Mesenchymal stem cell (in vitro differentiated cells and primary cell): ENCODE measurements at regions not wholly inside any gene's neighbourhood (a gene's known extent, or its start where the extent isn't known, plus 50 kb on each side); places are given as distances from the start of the nearest gene placed in this dataset.
A peak's percentile ranks its signal among the peaks of the same experiment; 100 is the strongest.

Experiments
- DNase-seq: peaks from one replicate; pipeline ENCODE4 v3.0.0-alpha.2; 2013
- H2AFZ ChIP-seq: one replicate; pipeline ENCODE4 v1.6.1; 2013; ENCODE audit warnings: low read depth, mild to moderate bottlenecking, control low read depth, inconsistent platforms, low read length, moderate library complexity
- H2AK5ac ChIP-seq: 2 replicates; pipeline ENCODE4 v1.6.1; 2013; ENCODE audit warnings: low read length, moderate library complexity, mild to moderate bottlenecking, inconsistent platforms; ENCODE audit not compliant: severe bottlenecking
- H2BK120ac ChIP-seq: one replicate; pipeline ENCODE4 v1.6.1; 2013; ENCODE audit warnings: low read depth, mild to moderate bottlenecking, inconsistent platforms, low read length, moderate library complexity
- H2BK12ac ChIP-seq, 2 experiments: one replicate each; pipeline ENCODE4 v1.6.1; 2013; ENCODE audit warnings: inconsistent platforms in 2 of 2, low read length in 2 of 2, mild to moderate bottlenecking in 2 of 2, moderate library complexity in 2 of 2, control low read depth in 1 of 2
- H2BK15ac ChIP-seq: one replicate; pipeline ENCODE4 v1.6.1; 2013; ENCODE audit warnings: mild to moderate bottlenecking, low read depth, inconsistent platforms; ENCODE audit not compliant: poor library complexity, severe bottlenecking
- H2BK5ac ChIP-seq: 2 replicates; pipeline ENCODE4 v1.6.1; 2013; ENCODE audit warnings: low read depth, mild to moderate bottlenecking, low read length, control low read depth, inconsistent platforms; ENCODE audit not compliant: poor library complexity, severe bottlenecking
- H3K14ac ChIP-seq, 2 experiments: one replicate each; pipeline ENCODE4 v1.6.1; 2013; ENCODE audit warnings: inconsistent platforms in 2 of 2, low read length in 2 of 2, control low read depth in 1 of 2, mild to moderate bottlenecking in 1 of 2, moderate library complexity in 1 of 2
- H3K18ac ChIP-seq, 2 experiments: one replicate each; pipeline ENCODE4 v1.6.1; 2013; ENCODE audit warnings: inconsistent platforms in 2 of 2, low read length in 2 of 2, control low read depth in 1 of 2, low read depth in 1 of 2, mild to moderate bottlenecking in 1 of 2
- H3K23ac ChIP-seq, 2 experiments: one replicate each; pipeline ENCODE4 v1.6.1; 2013; ENCODE audit warnings: inconsistent platforms in 2 of 2, low read length in 2 of 2, mild to moderate bottlenecking in 2 of 2, moderate library complexity in 2 of 2, control low read depth in 1 of 2
- H3K27ac ChIP-seq: 2 replicates; pipeline ENCODE4 v1.5.1; 2013; ENCODE audit warnings: mild to moderate bottlenecking, moderate library complexity, low read length, control low read depth, inconsistent platforms; ENCODE audit not compliant: poor library complexity, severe bottlenecking
- H3K27me3 ChIP-seq, 2 experiments: 2 replicates each; pipeline versions ENCODE4 v1.6.1 to v1.7.0; 2013; ENCODE audit warnings: low read length in 2 of 2, mild to moderate bottlenecking in 2 of 2, moderate library complexity in 2 of 2, control low read depth in 1 of 2, inconsistent platforms in 1 of 2; ENCODE audit not compliant: control insufficient read depth in 1 of 2, insufficient read depth in 1 of 2
- H3K36me3 ChIP-seq, 2 experiments: 2 replicates each; pipeline versions ENCODE4 v1.6.1 to v1.7.0; 2013; ENCODE audit warnings: low read length in 2 of 2, control low read depth in 1 of 2, inconsistent platforms in 1 of 2, low read depth in 1 of 2, mild to moderate bottlenecking in 1 of 2; ENCODE audit not compliant: insufficient read depth in 2 of 2, control insufficient read depth in 1 of 2
- H3K4ac ChIP-seq, 2 experiments: one replicate each; pipeline ENCODE4 v1.6.1; 2013; ENCODE audit warnings: inconsistent platforms in 2 of 2, low read length in 2 of 2, mild to moderate bottlenecking in 2 of 2, moderate library complexity in 2 of 2, control low read depth in 1 of 2, low read depth in 1 of 2
- H3K4me1 ChIP-seq: 2 replicates; pipeline ENCODE4 v1.6.1; 2013; ENCODE audit warnings: low read depth, low read length, control low read depth; ENCODE audit not compliant: control insufficient read depth, insufficient read depth
- H3K4me2 ChIP-seq: 2 replicates; pipeline ENCODE4 v1.6.1; 2013; ENCODE audit warnings: low read length, mild to moderate bottlenecking, inconsistent platforms; ENCODE audit not compliant: poor library complexity, severe bottlenecking
- H3K4me3 ChIP-seq, 2 experiments: 2 replicates each; pipeline versions ENCODE4 v1.5.1 to v1.7.0; 2013; ENCODE audit warnings: low read length in 2 of 2, mild to moderate bottlenecking in 2 of 2, control low read depth in 1 of 2, low read depth in 1 of 2; ENCODE audit not compliant: insufficient read depth in 1 of 2
- H3K79me1 ChIP-seq: replicated peaks from 2 replicates; pipeline ENCODE4 v1.6.1; 2013; ENCODE audit warnings: mild to moderate bottlenecking, control low read depth, low read length, inconsistent platforms; ENCODE audit not compliant: poor library complexity, severe bottlenecking
- H3K9ac ChIP-seq: 2 replicates; pipeline ENCODE4 v1.7.0; 2013; ENCODE audit warnings: mild to moderate bottlenecking, low read length, moderate library complexity
- H3K9me3 ChIP-seq: 2 replicates; pipeline ENCODE4 v1.7.0; 2013; ENCODE audit warnings: mild to moderate bottlenecking, low read length; ENCODE audit not compliant: control insufficient read depth
- H4K8ac ChIP-seq: one replicate; pipeline ENCODE4 v1.6.1; 2013; ENCODE audit warnings: inconsistent platforms, mild to moderate bottlenecking, low read length, moderate library complexity
- H4K91ac ChIP-seq: one replicate; pipeline ENCODE4 v1.6.1; 2013; ENCODE audit warnings: mild to moderate bottlenecking, low read length, inconsistent platforms
- WGBS: methylation state at CpG from one replicate; pipeline ENCODE4 v1.1.7; 2013; ENCODE audit warnings: mixed read lengths; 5-methylcytosine and 5-hydroxymethylcytosine counted together

GRCh38 chr2:152227969-152228592 lies 52.5 kb upstream of the STAM2 start:
- H3K18ac ChIP-seq: peak overlapping the region in 1 of 2 experiments; percentile 23
- WGBS: 56% methylated on average over 2 of the region's 3 CpGs
- H2BK15ac ChIP-seq: no peak overlapping the region
- H3K14ac ChIP-seq: no peak overlapping the region
- no peak overlapping the region for H2BK5ac ChIP-seq
- H3K23ac ChIP-seq: no peak overlapping the region
- H2AFZ ChIP-seq: no peak overlapping the region
- no peak overlapping the region for H2BK120ac ChIP-seq
- H3K79me1 ChIP-seq: no peaks in the 10 kb centered on the region
- H4K91ac ChIP-seq: no peak overlapping the region
- H3K9me3 ChIP-seq: no peaks in the 10 kb centered on the region
- H4K8ac ChIP-seq: no peak overlapping the region
- no peak overlapping the region for H3K4me2 ChIP-seq
- H3K27ac ChIP-seq: no peak overlapping the region
- H3K9ac ChIP-seq: peak overlapping the region; percentile 67
- H3K4me1 ChIP-seq: no peaks in the 10 kb centered on the region
- peak; percentile 25 for DNase-seq
- H3K4me3 ChIP-seq: no peak overlapping the region
- no peaks in the 10 kb centered on the region for H3K36me3 ChIP-seq
- H2AK5ac ChIP-seq: no peak overlapping the region
- no peaks in the 10 kb centered on the region for H3K27me3 ChIP-seq
- H2BK12ac ChIP-seq: peak overlapping the region in 1 of 2 experiments; percentile 2
- peak overlapping the region in 1 of 2 experiments; percentile 41 for H3K4ac ChIP-seq

- no peaks in the 10 kb centered on the region for H3K27me3 ChIP-seq
Measured at GRCh38 chr2:152231446-152231845, 55.9 kb upstream of the STAM2 start.

DNA sequence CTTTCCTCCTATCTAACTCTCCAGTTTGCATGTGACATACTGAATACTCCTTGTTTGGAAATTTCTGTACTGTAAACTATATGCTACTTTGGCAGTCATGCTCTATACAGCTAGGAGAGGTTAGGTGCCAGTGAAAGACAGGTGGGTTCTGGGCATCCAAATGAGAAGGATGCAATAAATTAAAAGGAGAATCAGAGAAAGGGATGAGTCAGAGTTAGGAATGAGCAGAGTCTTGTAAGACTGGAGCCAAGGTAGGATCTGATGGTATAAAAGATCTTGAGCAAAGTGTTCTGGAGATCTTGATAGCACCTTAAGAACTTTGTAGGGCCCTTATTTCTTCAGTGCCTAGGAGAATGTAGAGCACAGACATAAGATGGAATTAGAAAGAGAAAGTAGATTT lies 58.7 kb upstream of the STAM2 start:
- Histone ChIP-seq H2BK15ac (no peak overlapping the region), H3K23ac (no peak overlapping the region), H3K4me3 (no peak overlapping the region), H3K4ac (no peak overlapping the region), H2BK5ac (no peak overlapping the region), H3K14ac (no peak overlapping the region), H3K27ac (no peak overlapping the region), H3K9ac (no peak overlapping the region), H2AFZ (no peak overlapping the region), H3K18ac (no peak overlapping the region), H2BK12ac (no peak overlapping the region), H4K8ac (no peak overlapping the region), H3K79me1 (no peaks in the 10 kb centered on the region), H3K4me1 (no peaks in the 10 kb centered on the region), H3K36me3 (no peaks in the 10 kb centered on the region), H3K27me3 (no peaks in the 10 kb centered on the region), H3K9me3 (no peaks in the 10 kb centered on the region), H2BK120ac (no peak overlapping the region), H4K91ac (no peak overlapping the region), H3K4me2 (no peak overlapping the region), H2AK5ac (no peak overlapping the region)
- no peak for DNase-seq

More at GRCh38 chr2:152231446-152231845, 55.9 kb upstream of the STAM2 start:
- H4K8ac ChIP-seq: no peak overlapping the region
- no peak overlapping the region for H3K4me2 ChIP-seq
- no peak overlapping the region for H3K4ac ChIP-seq
- H2BK15ac ChIP-seq: no peak overlapping the region
- no peak overlapping the region for H4K91ac ChIP-seq
- no peak overlapping the region for H3K23ac ChIP-seq
- H3K14ac ChIP-seq: no peak overlapping the region
- H2AFZ ChIP-seq: no peak overlapping the region
- no peaks in the 10 kb centered on the region for H3K4me1 ChIP-seq
- H2AK5ac ChIP-seq: no peak overlapping the region
- H3K9ac ChIP-seq: no peak overlapping the region
- H3K4me3 ChIP-seq: no peak overlapping the region
- no peak for DNase-seq
- no peaks in the 10 kb centered on the region for H3K9me3 ChIP-seq
- H3K79me1 ChIP-seq: no peaks in the 10 kb centered on the region
- no peak overlapping the region for H2BK5ac ChIP-seq
- H3K18ac ChIP-seq: no peak overlapping the region
- H3K36me3 ChIP-seq: no peaks in the 10 kb centered on the region
- no peak overlapping the region for H2BK12ac ChIP-seq
- H3K27ac ChIP-seq: no peak overlapping the region
- H2BK120ac ChIP-seq: no peak overlapping the region

DNA sequence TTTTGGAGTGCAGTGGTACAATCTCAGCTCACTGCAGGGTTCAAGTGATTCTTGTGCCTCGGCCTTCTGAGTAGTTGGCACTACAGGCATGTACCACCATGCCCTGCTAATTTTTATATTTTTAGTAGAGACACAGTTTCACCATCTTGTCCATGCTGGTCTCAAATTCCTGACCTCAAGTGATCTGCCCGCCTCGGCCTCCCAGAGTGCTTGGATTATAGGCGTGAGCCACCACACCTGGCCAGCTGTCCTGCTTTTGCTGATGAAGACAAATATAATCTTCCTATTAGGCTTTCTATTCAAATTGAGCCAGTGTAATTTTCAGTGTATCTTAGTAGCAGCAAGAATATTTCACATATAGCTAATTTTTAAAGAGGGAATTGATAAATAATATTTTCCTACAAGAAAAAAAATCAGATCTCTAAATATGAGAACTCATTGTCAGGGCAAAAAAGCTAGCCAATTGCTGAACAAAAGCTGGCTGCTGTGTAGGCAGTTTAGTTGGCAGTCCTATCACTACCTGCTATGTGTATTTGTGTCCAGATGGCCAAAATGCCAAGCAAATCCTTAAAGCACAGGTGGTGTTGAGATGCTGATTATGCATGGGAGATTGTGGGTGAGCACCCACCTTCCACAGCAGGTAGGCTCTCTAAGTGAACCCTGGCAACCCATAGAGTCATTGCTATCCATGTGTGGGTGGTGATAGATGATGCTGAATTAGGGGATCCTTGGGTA lies 60.8 kb upstream of the STAM2 start:
- Histone ChIP-seq H3K27me3 (no peaks in the 10 kb centered on the region), H2AK5ac (no peak overlapping the region), H3K23ac (no peak overlapping the region), H2BK5ac (no peak overlapping the region), H3K9me3 (peaks cover 4% of the 10 kb centered on the region), H2AFZ (no peak overlapping the region), H3K4me2 (no peak overlapping the region), H4K91ac (no peak overlapping the region), H3K36me3 (no peaks in the 10 kb centered on the region), H3K4me3 (no peak overlapping the region), H3K18ac (no peak overlapping the region), H2BK12ac (no peak overlapping the region), H3K79me1 (no peaks in the 10 kb centered on the region), H2BK120ac (no peak overlapping the region), H3K4me1 (no peaks in the 10 kb centered on the region), H3K9ac (no peak overlapping the region), H3K14ac (no peak overlapping the region), H2BK15ac (no peak overlapping the region), H3K27ac (no peak overlapping the region), H3K4ac (no peak overlapping the region), H4K8ac (no peak overlapping the region)
- 92% methylated on average over 3 of the region's 4 CpGs for WGBS
- no peak for DNase-seq
